ENCODE measurements at regions not wholly inside any gene's neighbourhood (a gene's known extent, or its start where the extent isn't known, plus 50 kb on each side); places are given as distances from the start of the nearest gene placed in this dataset.

GRCh38 chr3:106759731-106760130 lies 617.5 kb upstream of the CCDC54 start:
- H3K4me3 Mint-ChIP-seq, result no peak overlapping the region
- no peak overlapping the region for H3K27ac Mint-ChIP-seq
- H3K4me1 Mint-ChIP-seq, result no peaks in the 10 kb centered on the region
- ATAC-seq (no peak), DNase-seq (no peak)
- H3K36me3 Mint-ChIP-seq (ENCODE audit: low read depth), result no peaks in the 10 kb centered on the region
- H3K27me3 Mint-ChIP-seq, result no peaks in the 10 kb centered on the region
- H3K9me3 ChIP-seq (ENCODE audit: control insufficient read depth, low read length, poor library complexity, severe bottlenecking), result no peaks in the 10 kb centered on the region

DNA sequence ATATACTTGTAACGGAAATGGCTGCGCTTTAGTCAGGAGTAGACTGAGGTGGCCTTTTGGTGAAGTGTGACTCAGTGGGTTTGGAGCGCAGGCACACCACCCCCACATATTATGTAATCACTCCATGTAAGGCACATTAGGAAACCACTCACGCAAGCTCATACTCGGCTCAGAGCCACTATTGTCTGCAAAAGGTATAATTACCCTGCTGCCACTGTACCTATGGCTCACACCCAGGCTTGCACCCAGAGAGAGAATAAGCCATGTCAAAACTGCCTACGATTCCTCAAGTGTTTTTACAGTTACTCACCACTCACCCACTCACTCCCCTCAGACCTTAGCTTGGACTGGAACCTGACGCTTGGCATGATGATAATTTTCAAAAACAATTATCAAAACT lies 611.9 kb upstream of the CCDC54 start:
- Mint-ChIP-seq H3K27me3 (no peaks in the 10 kb centered on the region), H3K4me1 (no peaks in the 10 kb centered on the region), H3K36me3 (ENCODE audit: low read depth) (no peaks in the 10 kb centered on the region), H3K27ac (no peak overlapping the region), H3K4me3 (no peak overlapping the region)
- no peak for DNase-seq
- ATAC-seq, result no peak
- H3K9me3 ChIP-seq (ENCODE audit: control insufficient read depth, low read length, poor library complexity, severe bottlenecking), result no peaks in the 10 kb centered on the region

DNA sequence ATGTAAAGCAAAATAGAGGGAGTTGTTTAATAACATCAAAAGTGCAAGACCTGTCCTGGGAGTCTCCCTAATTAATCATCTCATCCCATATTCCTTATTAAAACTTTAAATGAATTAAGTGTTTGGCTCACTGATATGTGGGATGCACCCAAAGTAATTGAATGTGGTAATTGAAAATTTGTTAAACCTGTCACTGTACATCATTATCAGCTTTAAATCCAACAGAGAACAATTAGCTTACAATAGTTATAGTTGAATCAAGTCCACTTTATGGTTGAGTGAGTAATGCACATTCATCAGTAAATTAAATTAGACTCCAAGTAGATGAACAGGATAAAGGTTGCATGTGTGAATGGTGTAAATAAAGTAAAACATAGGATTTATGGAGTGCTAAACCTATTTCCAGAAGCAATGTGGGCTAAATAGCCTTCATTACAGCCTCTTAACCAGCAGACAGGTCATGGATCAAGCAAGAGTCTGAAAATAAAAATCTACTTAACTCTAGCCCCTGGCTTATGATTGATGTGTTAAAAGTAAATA lies 608.2 kb upstream of the CCDC54 start:
- H3K9me3 ChIP-seq (ENCODE audit: control insufficient read depth, low read length, poor library complexity, severe bottlenecking), result no peaks in the 10 kb centered on the region
- Mint-ChIP-seq H3K36me3 (ENCODE audit: low read depth) (no peaks in the 10 kb centered on the region), H3K27ac (no peak overlapping the region), H3K27me3 (no peaks in the 10 kb centered on the region), H3K4me1 (no peaks in the 10 kb centered on the region), H3K4me3 (no peak overlapping the region)
- no peak for ATAC-seq
- DNase-seq, result no peak

DNA sequence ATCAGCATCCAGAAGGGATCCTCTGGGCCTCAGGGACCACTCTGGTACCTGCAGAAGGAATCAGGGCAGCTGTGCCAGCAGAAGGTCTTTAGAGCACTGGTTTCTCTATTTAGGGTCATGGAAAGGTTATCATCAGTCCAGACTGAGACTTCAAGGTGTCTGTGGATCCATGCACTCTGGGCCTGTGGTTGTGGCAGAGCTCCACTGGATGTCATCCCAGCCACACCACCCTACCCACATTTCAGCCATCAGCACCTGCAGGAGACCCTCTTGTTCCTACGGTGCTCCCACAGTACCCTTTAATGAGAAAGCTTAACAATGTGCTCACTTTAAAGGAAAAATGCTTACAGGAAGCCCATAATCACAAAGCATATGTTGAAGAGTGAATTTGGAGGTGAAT lies 603.4 kb upstream of the CCDC54 start:
- DNase-seq (no peak), ATAC-seq (no peak)
- H3K36me3 Mint-ChIP-seq (ENCODE audit: low read depth), result no peaks in the 10 kb centered on the region
- no peaks in the 10 kb centered on the region for H3K4me1 Mint-ChIP-seq
- H3K27ac Mint-ChIP-seq, result no peak overlapping the region
- no peaks in the 10 kb centered on the region for H3K9me3 ChIP-seq (ENCODE audit: control insufficient read depth, low read length, poor library complexity, severe bottlenecking)
- no peak overlapping the region for H3K4me3 Mint-ChIP-seq
- H3K27me3 Mint-ChIP-seq, result no peaks in the 10 kb centered on the region

DNA sequence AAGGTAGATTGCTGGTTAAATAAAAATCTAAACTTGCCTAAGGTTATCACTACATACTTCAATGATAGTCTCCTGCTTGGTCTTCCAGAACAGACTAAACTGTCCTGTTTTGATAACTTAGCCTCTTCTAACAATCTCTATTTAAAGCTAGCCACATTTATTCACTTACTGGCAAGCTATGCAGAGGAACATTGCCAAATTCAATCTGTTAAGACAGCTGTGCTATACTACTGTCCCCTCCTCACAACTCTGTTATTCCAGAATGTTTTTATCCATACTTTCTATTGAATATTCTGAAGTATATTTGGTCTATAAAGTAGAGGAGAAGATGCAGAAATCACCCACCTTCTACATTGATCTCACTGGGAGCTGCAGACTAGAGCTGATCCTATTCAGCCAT lies 594.0 kb upstream of the CCDC54 start:
- no peak overlapping the region for H3K27ac Mint-ChIP-seq
- no peaks in the 10 kb centered on the region for H3K4me1 Mint-ChIP-seq
- DNase-seq, result no peak
- no peaks in the 10 kb centered on the region for H3K27me3 Mint-ChIP-seq
- no peak overlapping the region for H3K4me3 Mint-ChIP-seq
- no peaks in the 10 kb centered on the region for H3K9me3 ChIP-seq (ENCODE audit: control insufficient read depth, low read length, poor library complexity, severe bottlenecking)
- ATAC-seq, result no peak
- no peaks in the 10 kb centered on the region for H3K36me3 Mint-ChIP-seq (ENCODE audit: low read depth)

- Mint-ChIP-seq H3K27ac (no peak overlapping the region), H3K4me1 (no peaks in the 10 kb centered on the region), H3K36me3 (ENCODE audit: low read depth) (no peaks in the 10 kb centered on the region), H3K27me3 (no peaks in the 10 kb centered on the region), H3K4me3 (no peak overlapping the region)
- DNase-seq, result no peak
- no peaks in the 10 kb centered on the region for H3K9me3 ChIP-seq (ENCODE audit: control insufficient read depth, low read length, poor library complexity, severe bottlenecking)
- ATAC-seq, result no peak
Measured at GRCh38 chr3:106789276-106789675, 588.0 kb upstream of the CCDC54 start.

GRCh38 chr3:106792716-106793115 lies 584.5 kb upstream of the CCDC54 start:
- Mint-ChIP-seq H3K27me3 (no peaks in the 10 kb centered on the region), H3K4me1 (no peaks in the 10 kb centered on the region), H3K4me3 (no peak overlapping the region), H3K36me3 (ENCODE audit: low read depth) (no peaks in the 10 kb centered on the region), H3K27ac (no peak overlapping the region)
- no peak for ATAC-seq
- no peaks in the 10 kb centered on the region for H3K9me3 ChIP-seq (ENCODE audit: control insufficient read depth, low read length, poor library complexity, severe bottlenecking)
- DNase-seq, result no peak

DNA sequence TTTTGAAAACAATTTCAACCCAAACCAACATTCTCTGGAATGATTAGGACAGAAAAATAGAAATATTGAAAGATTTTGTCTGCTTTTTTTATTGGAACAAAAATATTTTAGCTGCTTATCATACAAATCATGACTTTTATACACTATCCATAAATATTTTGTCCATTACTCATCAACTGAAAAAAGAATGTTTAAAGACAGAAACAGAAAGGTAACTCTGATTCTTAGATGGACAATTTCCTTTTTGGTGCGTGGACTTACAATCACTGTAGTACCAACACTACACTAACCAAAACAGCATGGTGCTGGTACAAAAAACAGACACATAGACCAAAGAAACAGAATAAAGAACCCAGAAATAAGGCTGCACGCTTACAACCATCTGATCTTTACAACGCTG lies 582.8 kb upstream of the CCDC54 start:
- DNase-seq, result no peak
- no peak overlapping the region for H3K27ac Mint-ChIP-seq
- H3K36me3 Mint-ChIP-seq (ENCODE audit: low read depth), result no peaks in the 10 kb centered on the region
- H3K9me3 ChIP-seq (ENCODE audit: control insufficient read depth, low read length, poor library complexity, severe bottlenecking), result no peaks in the 10 kb centered on the region
- H3K4me3 Mint-ChIP-seq, result no peak overlapping the region
- H3K4me1 Mint-ChIP-seq, result no peaks in the 10 kb centered on the region
- ATAC-seq, result no peak
- no peaks in the 10 kb centered on the region for H3K27me3 Mint-ChIP-seq

GRCh38 chr3:106795553-106795952 lies 581.7 kb upstream of the CCDC54 start:
- Mint-ChIP-seq H3K27me3 (no peaks in the 10 kb centered on the region), H3K27ac (no peak overlapping the region), H3K4me1 (no peaks in the 10 kb centered on the region), H3K4me3 (no peak overlapping the region), H3K36me3 (ENCODE audit: low read depth) (no peaks in the 10 kb centered on the region)
- no peak for ATAC-seq
- no peak for DNase-seq
- H3K9me3 ChIP-seq (ENCODE audit: control insufficient read depth, low read length, poor library complexity, severe bottlenecking), result no peaks in the 10 kb centered on the region

DNA sequence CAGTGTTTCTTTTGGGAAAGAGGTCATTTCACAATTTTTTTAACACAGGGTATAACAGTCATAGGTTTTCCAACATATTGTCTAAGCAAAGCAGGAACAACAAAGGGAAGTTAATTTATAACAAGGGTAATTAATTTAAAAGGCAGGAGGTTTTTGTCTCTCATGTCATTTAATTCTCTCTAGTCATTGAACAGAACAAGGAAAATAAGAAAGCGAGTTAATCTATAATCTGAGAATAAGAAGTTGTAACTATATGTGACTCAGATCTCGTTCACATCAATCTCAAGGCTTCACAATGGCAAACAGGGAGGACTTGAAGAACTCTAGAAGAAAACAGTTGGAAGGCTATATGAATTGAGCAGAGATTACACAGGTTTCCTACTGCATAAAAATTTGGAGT lies 579.8 kb upstream of the CCDC54 start:
- H3K4me1 Mint-ChIP-seq, result no peaks in the 10 kb centered on the region
- ATAC-seq (no peak), DNase-seq (no peak)
- no peaks in the 10 kb centered on the region for H3K36me3 Mint-ChIP-seq (ENCODE audit: low read depth)
- no peaks in the 10 kb centered on the region for H3K9me3 ChIP-seq (ENCODE audit: control insufficient read depth, low read length, poor library complexity, severe bottlenecking)
- no peak overlapping the region for H3K27ac Mint-ChIP-seq
- H3K4me3 Mint-ChIP-seq, result no peak overlapping the region
- H3K27me3 Mint-ChIP-seq, result no peaks in the 10 kb centered on the region

GRCh38 chr3:106805625-106806024 lies 571.6 kb upstream of the CCDC54 start:
- ATAC-seq, result no peak
- Mint-ChIP-seq H3K4me1 (no peaks in the 10 kb centered on the region), H3K36me3 (ENCODE audit: low read depth) (no peaks in the 10 kb centered on the region), H3K27me3 (peaks cover 9% of the 10 kb centered on the region), H3K4me3 (no peak overlapping the region), H3K27ac (no peak overlapping the region)
- DNase-seq, result no peak
- no peaks in the 10 kb centered on the region for H3K9me3 ChIP-seq (ENCODE audit: control insufficient read depth, low read length, poor library complexity, severe bottlenecking)

DNA sequence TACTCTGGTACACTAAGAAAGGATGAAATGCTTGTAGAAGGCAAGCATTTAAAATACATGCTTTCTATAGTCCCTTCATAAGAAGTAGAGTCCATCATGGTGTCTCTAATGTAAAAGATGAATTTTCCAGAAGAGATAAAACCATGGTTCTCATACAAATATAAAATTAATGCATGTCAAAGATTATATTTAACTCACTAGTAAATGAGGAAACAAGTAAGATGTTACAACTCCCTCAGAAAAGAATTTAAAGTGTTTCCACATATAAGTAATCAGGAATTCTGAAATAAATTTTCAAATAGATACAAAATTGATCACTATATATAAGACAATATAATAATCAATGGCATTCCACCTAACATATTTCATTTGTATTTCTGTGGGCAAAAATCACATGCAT lies 570.3 kb upstream of the CCDC54 start:
- Mint-ChIP-seq H3K4me1 (no peaks in the 10 kb centered on the region), H3K27ac (no peak overlapping the region), H3K4me3 (no peak overlapping the region), H3K36me3 (ENCODE audit: low read depth) (no peaks in the 10 kb centered on the region), H3K27me3 (peaks cover 9% of the 10 kb centered on the region)
- DNase-seq, result no peak
- no peaks in the 10 kb centered on the region for H3K9me3 ChIP-seq (ENCODE audit: control insufficient read depth, low read length, poor library complexity, severe bottlenecking)
- no peak for ATAC-seq

GRCh38 chr3:106809041-106809440 lies 568.2 kb upstream of the CCDC54 start:
- H3K27ac Mint-ChIP-seq, result no peak overlapping the region
- no peaks in the 10 kb centered on the region for H3K36me3 Mint-ChIP-seq (ENCODE audit: low read depth)
- no peak for ATAC-seq
- DNase-seq, result no peak
- H3K4me3 Mint-ChIP-seq, result no peak overlapping the region
- no peaks in the 10 kb centered on the region for H3K4me1 Mint-ChIP-seq
- H3K9me3 ChIP-seq (ENCODE audit: control insufficient read depth, low read length, poor library complexity, severe bottlenecking), result no peaks in the 10 kb centered on the region
- H3K27me3 Mint-ChIP-seq, result peaks cover 13% of the 10 kb centered on the region

DNA sequence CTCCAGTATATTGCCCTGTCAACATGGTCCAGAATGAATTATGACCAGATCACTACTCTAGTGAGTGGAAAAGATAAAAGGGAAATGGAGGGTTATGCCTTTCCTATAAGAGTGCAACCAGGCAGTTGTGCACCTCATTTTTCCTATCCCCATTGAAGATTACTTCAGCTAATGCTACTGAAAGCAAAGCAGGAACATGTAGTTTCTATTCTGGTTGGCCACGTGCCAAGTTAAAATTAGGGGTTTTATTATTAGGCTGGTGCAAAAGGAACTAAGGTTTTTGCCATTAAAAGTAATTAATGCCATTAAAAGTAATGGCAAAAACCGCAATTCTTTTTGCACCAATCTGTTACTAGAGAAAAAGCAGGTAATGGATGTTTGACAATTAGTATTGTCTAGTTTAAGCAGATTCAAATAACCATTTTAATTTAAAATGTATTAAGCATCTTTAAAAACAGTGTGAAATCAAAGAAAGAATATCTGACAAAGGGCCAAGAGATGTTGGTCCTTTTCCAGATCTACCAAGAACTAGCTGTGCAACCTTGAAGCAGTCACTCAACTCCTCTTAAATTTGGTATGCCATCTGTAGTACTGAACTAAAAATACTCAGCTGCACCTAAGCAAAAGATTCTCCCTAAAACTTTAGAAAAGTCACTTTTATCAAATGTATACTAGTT lies 567.5 kb upstream of the CCDC54 start:
- H3K9me3 ChIP-seq (ENCODE audit: control insufficient read depth, low read length, poor library complexity, severe bottlenecking), result no peaks in the 10 kb centered on the region
- H3K27ac Mint-ChIP-seq, result no peak overlapping the region
- H3K4me3 Mint-ChIP-seq, result no peak overlapping the region
- no peak for DNase-seq
- peaks cover 17% of the 10 kb centered on the region for H3K27me3 Mint-ChIP-seq
- no peaks in the 10 kb centered on the region for H3K36me3 Mint-ChIP-seq (ENCODE audit: low read depth)
- H3K4me1 Mint-ChIP-seq, result no peaks in the 10 kb centered on the region
- no peak for ATAC-seq
